ENCODE measurements at regions not wholly inside any gene's neighbourhood (a gene's known extent, or its start where the extent isn't known, plus 50 kb on each side); places are given as distances from the start of the nearest gene placed in this dataset.
"Not testable (repeated sequence)": the region's sequence is repeated elsewhere in the genome, so short reads cannot be mapped to it uniquely, and the experiment has no call there.

GRCh38 chr12:40172879-40173278, 51.9 kb upstream of the LRRK2 start:
- DNase-seq: no peak
- in situ Hi-C loops (cut with MboI; ENCODE audit: low pct_unique_long_range_greater_than_20kb, low sequenced_read_pairs): no loop called here

GRCh38 chr12:40171501-40171900, 53.3 kb upstream of the LRRK2 start:
- DNase-seq: no peak
- in situ Hi-C loops (cut with MboI; ENCODE audit: low pct_unique_long_range_greater_than_20kb, low sequenced_read_pairs): no loop called here

GRCh38 chr12:40171066-40171465, 53.7 kb upstream of the LRRK2 start:
- DNase-seq: no peak
- in situ Hi-C loops (cut with MboI; ENCODE audit: low pct_unique_long_range_greater_than_20kb, low sequenced_read_pairs): no loop called here

GRCh38 chr12:40170593-40170992, 54.2 kb upstream of the LRRK2 start:
- no peak for DNase-seq
- in situ Hi-C loops (cut with MboI; ENCODE audit: low pct_unique_long_range_greater_than_20kb, low sequenced_read_pairs): no loop called here

GRCh38 chr12:40168868-40169267, 55.9 kb upstream of the LRRK2 start:
- in situ Hi-C loops (cut with MboI; ENCODE audit: low pct_unique_long_range_greater_than_20kb, low sequenced_read_pairs): no loop called here
- DNase-seq: no peak

- DNase-seq; in situ Hi-C loops (cut with MboI; ENCODE audit: low pct_unique_long_range_greater_than_20kb, low sequenced_read_pairs): not testable (repeated sequence)
Observed at GRCh38 chr12:40168419-40168818, 56.4 kb upstream of the LRRK2 start.

- no peak for DNase-seq
- in situ Hi-C loops (cut with MboI; ENCODE audit: low pct_unique_long_range_greater_than_20kb, low sequenced_read_pairs): no loop called here
Observed at GRCh38 chr12:40168001-40168400, 56.8 kb upstream of the LRRK2 start.

- DNase-seq: no peak
- in situ Hi-C loops (cut with MboI; ENCODE audit: low pct_unique_long_range_greater_than_20kb, low sequenced_read_pairs): no loop called here
Observed at GRCh38 chr12:40165179-40165578, 59.3 kb upstream of the SLC2A13 start.

GRCh38 chr12:40164034-40164433, 58.2 kb upstream of the SLC2A13 start:
- no peak for DNase-seq
- in situ Hi-C loops (cut with MboI; ENCODE audit: low pct_unique_long_range_greater_than_20kb, low sequenced_read_pairs): no loop called here

GRCh38 chr12:40162033-40162432, 56.2 kb upstream of the SLC2A13 start:
- in situ Hi-C loops (cut with MboI; ENCODE audit: low pct_unique_long_range_greater_than_20kb, low sequenced_read_pairs): no loop called here
- no peak for DNase-seq

GRCh38 chr12:40158592-40159111, 52.8 kb upstream of the SLC2A13 start:
- DNase-seq: peak; percentile 68
- in situ Hi-C loops (cut with MboI; ENCODE audit: low pct_unique_long_range_greater_than_20kb, low sequenced_read_pairs): loop anchor here (10.0 kb wide), 1 partner anchor 156 kb away; no protein-coding TSS in a partner anchor

- DNase-seq: no peak
- in situ Hi-C loops (cut with MboI; ENCODE audit: low pct_unique_long_range_greater_than_20kb, low sequenced_read_pairs): loop anchor here (10.0 kb wide), 1 partner anchor 157 kb away; no protein-coding TSS in a partner anchor
Observed at GRCh38 chr12:40157336-40157735, 51.5 kb upstream of the SLC2A13 start.

GRCh38 chr12:40156021-40156764, 50.3 kb upstream of the SLC2A13 start:
- in situ Hi-C loops (cut with MboI; ENCODE audit: low pct_unique_long_range_greater_than_20kb, low sequenced_read_pairs): loop anchor here (10.0 kb wide), 1 partner anchor 159 kb away; no protein-coding TSS in a partner anchor
- no peak for DNase-seq

All from KBM-7 (cell line).